GM19324 (cell line): ENCODE measurements at regions not wholly inside any gene's neighbourhood (a gene's known extent, or its start where the extent isn't known, plus 50 kb on each side); places are given as distances from the start of the nearest gene placed in this dataset.

ENCODE experiments used
- ATAC-seq: cut with Tn5 transposase; IDR thresholded peaks from one replicate; pipeline ENCODE4 v1.9.1; 2021; ENCODE audit warnings: mild to moderate bottlenecking, moderate library complexity; ENCODE audit not compliant: unreplicated experiment, low FRiP score

DNA sequence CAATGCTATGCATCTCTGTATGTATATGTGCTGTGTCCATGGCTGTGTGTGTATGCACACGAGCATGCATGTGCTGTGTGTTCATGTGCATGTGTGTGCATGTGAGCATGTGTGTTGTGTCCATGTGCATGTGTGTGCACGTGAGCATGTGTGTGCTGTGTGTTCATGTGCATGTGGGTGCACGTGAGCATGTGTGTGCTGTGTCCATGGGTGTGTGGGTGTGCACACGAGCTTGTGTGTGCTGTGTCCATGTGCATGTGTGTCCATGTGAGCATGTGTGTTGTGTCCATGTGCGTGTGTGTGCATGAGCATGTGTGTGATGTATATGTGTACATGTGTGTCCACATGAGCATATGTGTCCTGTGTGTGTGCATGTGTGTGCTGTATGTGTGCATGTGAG is 414.4 kb upstream of the SALL3 start:
- no peak for ATAC-seq

DNA sequence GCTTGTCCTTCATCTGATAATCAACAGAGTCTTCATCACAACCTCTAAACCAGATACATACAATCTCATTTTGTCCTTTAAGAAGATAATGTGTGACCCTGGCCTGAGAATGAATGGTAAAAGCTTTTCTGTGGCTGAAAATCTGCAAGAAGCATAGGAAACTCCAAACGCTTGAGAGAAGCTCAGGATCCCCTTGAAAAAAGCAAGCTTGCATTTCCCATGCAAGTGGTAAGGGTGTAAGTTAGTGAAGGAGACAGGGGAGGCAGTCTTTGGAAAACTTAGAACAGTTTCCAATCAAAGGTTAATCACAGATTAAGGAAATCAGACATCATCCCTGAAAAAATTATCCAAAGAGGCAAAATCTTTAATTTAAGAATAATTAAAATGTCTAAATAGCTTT is 413.6 kb upstream of the SALL3 start:
- no peak for ATAC-seq

DNA sequence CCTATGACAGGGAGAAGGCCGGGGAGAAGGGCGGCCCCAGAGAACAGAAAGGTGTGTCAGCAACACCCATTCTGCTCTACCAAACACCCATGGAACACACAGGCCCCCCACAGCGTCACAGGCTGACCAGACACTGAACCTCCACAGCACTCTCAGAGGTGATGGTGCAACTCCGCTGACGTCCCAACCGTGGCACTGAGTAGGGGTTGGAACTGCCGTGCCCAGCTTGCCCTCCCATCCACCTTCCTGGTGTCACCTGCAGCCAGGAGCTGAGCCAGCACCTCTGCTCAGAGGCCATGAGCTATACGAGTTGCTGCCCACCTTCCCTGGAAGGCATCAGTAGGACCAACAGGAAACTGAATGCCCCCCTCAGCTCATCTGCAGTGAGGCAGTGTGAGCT is 412.9 kb upstream of the SALL3 start:
- ATAC-seq: no peak

DNA sequence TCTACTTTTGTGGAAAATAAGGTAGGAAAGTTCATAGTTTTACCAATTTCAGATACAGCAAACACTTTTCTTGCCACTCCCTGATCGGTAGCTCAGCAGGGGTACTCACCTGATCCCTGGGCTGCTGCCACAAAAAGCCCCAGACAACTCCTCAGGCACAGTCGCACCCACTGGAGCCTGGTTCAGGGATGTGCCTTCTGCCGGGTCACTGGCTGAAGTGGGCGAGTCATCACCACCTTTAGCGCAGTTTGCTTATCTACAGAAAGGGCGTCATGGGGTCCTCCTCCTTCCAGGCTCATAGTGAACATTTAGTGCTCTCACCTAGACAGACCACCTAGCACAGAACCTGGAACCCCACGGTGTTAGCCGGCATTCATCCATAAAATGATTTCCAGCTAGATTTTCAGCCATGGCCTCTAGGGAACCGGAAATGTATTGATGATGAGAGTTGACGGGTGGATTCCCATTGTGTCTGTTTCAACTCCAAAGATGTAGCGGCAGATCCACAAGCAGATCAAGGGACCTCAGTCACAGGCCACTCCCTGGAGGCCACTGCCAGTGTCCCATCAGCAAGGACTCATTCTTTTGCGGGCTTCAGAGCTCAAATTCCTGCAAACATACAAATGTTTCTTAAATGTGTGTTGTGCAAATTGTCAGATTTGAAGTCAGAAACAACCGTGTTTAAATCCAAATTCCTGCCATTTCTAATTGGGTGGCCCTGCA is 408.4 kb upstream of the SALL3 start:
- no peak for ATAC-seq

DNA sequence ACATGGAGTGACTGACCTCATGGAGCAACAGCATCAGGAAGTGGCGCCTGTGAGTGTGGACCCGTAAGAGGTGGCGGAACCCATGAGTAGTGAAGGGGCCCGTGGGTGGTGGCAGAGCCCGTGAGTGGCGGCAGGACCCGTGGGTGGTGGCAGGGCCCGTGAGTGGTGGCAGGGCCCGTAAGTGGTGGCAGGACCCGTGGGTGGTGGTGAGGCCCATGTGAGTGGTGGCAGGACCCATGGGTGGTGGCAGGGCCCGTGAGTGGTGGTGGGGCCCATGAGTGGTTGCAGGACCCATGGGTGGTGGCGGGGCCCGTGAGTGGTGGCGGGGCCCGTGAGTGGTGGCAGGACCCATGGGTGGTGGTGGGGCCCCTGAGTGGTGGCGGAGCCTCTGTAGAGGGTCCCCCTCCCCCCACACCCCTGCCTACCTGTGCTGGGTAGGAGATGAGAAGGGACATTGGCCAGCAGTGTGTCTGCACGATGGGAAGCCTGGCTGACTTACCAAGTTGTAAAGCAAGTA is 407.7 kb upstream of the SALL3 start:
- ATAC-seq: no peak

DNA sequence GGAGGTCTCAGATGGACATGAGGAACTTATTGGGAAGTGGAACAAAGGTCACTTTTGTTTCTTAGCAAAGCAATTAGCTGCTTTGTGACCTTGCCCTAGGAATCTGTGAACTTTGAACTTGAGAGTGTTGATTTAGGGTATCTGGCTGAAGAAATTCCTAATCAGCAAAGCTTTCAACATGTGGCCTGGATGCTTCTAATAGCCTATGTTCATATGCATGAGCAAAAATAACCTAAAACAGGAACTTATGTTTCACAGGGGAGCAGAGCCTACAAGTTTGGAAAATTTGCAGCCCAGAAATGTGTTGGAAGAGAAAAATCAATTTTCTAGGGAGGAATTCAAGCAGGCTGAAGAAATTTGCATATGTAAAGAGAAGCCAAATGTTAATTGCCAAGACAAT is 405.8 kb upstream of the SALL3 start:
- no peak for ATAC-seq

DNA sequence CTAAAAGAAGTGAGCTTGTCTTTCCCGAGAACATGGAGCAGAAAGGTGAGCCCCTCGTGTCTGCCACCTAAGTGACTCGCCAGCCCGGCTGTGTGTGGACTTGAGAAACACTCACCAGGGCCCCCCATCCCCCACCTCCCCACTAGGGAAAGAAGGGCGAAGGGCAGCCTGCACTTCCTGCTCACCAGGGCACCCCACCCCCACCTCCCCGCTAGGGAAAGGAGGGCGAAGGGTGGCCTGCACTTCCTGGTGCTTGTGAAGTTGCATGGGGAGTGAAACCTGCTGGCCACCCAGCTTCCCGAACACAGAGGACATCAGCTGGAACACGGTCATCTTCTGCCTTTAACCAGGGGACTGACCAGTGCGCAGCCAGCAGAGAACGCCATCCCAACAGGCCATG is 402.7 kb upstream of the SALL3 start:
- ATAC-seq: no peak

DNA sequence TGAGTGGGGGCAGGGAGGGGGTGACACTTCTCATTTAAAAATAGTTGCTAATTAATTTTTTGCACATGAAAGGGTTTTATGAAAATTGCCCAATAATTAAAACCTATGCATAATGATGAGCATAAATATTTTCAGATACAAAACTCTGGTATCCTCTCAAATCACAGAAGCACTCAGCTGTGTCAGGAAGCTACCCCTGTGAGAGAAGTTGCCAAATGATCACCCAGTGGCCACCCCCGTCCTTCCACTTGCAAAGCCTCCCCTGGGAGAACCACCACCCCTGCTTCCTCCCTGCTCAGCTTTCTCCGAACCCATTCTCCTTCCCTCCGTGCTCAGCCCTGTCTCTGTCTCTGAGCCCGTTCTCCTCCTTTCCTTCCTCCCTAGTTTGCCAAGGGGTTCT is 400.2 kb upstream of the SALL3 start:
- ATAC-seq: no peak

DNA sequence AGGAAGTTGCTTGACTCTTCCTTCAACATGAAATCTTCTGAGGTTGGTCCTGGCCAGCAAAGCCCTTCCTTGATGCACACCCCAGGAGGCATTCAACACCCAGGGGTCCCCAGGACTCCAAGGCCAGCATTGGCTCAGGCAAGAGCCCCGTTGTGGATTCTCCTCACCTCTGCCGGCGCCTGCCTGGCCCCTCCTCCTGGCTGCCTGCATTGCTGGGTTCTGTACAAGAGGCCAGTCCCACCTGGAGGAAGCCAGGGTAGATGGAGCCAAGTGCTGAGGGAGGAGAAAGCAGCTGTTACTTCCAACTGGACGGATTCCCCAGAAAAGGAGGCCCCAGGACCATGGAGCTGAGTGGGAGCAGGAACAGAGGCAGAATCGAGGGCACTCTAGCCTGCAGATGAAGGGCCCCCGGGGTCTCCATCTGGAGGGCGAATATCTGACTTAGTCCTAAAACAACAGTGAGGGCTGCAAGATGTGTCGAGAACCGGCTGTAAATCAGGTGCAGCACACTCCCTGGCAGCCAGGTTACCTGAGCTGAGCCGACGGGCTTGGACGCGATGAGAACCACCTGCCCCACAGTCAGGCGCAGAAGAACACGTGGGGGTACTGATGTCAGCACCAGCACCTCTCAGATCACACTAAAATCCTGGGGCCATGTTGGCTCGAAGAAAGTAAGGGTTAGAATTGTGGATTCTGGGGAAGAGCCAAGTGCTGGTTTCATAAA is 399.6 kb upstream of the SALL3 start:
- ATAC-seq: no peak

DNA sequence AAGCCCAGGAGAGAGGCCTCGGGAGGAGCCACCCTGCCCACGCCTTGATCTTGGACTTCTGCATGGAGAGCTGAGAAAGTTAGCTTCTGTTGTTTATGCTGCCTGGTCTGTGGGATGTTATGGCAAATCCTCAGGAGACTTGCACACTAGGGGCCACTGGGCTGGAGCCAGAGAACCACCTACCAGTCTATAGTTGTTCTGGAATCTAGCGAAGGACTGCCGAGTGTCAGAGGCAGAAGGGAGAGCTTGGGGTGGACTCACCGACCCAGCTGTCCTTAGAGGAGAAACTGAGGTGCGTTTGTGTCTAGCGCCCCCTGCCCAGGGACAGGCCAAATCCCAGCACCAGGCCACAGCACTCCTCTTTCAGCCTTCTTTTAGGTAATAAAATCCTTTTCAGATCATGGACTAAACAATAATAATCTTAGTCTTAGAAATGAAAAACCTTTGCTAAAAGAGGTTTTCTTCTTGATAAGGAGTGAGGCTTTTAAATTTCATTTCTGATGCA is 398.7 kb upstream of the SALL3 start:
- ATAC-seq: no peak

DNA sequence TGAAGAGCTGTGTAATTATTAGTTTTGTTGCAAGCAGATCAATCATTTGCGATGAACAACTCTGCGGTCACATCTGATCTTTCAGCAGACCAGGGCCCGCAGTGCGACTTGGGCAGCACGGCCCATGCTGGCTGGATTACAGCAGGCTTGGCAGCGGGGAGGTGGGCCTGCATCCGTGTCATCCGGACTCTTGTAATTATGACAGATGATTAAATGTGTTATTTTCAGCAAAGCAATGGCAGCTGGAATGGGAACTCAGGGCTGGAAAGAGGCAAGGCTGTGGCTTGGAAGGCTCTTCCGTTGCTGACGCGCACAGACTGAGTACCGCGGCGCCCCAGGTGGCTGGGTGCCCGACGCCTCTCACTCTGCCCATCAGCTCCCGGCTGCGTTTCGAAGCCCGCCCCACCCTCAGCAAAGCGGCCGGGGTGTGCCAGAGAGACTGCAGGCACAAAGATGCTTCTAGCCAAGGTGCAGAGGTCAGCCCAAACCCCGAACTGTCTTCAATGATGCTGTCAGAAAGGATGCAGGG is 397.4 kb upstream of the SALL3 start:
- ATAC-seq: no peak

DNA sequence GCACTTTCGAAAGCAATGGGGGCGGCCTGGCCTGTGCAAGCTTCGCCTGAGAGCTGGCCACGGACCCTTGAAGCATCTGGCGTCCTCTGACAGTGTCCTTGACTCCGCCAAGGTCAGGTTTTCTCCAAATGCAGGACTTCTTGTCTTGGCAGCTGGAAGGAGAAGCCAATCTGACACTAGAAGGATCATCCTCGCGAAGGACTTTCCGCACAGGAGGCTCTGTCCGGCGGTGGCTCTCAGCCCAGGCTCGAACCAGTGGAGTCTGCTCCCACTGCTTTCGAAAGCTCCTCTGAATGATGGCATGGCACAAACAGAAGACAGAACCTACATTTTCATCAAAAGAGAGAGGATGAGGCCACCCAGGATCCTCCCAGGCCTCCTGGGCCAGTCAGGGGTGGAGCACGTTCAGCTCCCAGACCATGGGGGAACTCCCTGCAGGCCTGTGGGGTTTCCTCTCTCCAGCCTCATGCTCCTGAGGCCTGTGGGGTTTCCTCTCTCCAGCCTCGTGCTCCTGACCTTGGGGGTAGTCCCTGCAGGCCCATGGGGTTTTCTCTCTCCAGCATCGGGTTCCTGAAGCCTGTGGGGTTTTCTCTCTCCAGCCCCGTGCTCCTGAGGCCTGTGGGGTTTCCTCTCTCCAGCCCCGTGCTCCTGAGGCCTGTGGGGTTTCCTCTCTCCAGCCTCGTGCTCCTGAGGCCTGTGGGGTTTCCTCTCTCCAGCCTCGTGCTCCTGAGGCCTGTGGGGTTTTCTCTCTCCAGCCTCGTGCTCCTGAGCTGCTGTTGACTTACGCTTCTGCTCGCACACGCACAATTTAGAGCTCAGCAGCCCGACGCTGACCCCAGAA is 396.5 kb upstream of the SALL3 start:
- no peak for ATAC-seq

DNA sequence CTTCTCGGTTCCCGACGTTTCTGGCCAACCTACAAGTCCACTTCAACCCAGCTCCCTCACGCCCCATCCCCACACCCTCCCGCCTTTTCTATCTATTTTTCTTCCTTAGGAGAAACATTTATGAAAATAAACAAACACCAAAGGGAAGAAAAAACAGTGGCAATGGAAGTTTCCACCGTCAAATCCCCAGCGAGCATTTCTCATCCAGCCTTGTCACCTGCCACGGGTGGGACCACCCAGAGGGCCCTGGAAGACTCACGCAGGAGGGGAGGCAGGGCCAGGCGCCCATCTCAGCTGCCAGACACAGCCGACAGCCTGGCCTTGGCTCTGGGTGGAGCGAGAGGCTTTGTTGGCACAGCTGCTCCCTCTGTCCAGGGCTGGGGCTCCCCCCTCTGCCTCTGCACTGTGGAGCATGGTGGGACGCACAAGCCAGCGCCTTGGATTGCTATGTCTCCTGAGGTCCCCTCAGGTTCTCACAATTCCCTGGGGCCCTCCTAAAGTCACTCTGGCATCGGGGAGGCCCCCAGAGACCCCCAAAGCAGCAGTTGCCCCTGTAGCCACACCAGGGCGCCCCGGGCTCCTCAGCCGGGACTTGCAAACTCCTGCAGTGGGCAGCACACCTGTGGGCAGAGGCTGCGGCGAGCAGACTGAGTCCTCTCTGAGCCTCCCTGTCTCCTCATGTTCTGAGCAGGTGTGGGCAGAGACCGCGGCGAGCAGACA is 395.7 kb upstream of the SALL3 start:
- ATAC-seq: no peak

DNA sequence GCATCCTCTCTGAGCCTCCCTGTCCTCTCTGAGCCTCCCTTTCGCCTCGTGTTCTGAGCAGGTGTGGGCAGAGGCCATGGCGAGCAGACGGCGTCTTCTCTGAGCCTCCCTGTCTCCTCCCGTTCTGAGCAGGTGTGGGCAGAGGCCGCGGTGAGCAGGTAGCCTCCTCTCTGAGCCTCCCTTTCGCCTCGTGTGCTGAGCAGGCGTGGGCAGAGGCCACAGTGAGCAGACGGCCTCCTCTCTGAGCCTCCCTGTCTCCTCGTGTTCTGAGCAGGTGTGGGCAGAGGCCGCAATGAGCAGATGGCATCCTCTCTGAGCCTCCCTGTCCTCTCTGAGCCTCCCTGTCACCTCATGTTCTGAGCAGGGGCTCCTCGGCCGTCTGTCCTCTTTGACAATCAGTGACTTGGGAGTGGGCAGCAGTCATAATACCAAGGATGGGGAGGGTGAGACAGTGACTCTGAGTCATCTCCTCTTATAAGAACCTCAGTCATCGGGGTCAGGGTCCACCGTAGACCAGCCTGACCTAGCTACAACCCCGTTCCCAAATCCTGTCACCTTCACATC is 395.1 kb upstream of the SALL3 start:
- no peak for ATAC-seq

DNA sequence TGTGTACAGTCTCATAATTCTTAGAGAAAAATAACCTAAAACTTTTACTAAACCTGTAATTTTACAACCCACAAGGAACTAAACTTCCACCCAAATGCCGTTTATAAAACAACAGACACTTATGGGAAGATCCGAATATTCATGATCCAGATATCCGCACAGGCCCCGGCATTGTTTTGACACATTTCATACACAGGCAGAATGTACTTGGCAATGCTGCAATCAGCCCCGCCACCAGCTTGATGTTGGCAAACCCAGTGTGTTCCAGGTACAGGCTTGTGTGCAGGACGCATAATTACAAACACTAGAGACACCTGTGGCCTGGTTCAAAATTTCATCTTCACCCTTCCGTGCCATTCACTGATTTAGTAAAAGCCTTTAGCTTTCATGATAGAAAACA is 393.0 kb upstream of the SALL3 start:
- ATAC-seq: no peak

DNA sequence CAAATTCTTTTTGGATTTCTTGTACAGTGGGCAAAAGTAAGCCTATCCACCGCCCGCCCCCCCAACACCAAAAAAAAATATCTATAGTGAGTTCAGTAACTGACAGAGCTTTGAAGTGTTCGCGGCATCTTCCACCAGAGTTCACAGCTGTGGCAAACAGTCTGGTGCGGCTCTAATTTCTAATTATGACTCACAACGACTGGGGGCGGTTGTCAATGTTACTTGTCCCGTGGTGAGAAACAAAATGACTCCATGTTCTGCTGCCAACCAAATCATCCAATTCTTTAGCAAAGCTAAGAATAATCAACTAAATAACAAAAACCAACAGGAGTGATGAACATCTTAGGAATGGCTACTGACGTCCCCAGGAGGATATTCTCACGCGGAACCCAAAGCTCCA is 392.5 kb upstream of the SALL3 start:
- no peak for ATAC-seq

DNA sequence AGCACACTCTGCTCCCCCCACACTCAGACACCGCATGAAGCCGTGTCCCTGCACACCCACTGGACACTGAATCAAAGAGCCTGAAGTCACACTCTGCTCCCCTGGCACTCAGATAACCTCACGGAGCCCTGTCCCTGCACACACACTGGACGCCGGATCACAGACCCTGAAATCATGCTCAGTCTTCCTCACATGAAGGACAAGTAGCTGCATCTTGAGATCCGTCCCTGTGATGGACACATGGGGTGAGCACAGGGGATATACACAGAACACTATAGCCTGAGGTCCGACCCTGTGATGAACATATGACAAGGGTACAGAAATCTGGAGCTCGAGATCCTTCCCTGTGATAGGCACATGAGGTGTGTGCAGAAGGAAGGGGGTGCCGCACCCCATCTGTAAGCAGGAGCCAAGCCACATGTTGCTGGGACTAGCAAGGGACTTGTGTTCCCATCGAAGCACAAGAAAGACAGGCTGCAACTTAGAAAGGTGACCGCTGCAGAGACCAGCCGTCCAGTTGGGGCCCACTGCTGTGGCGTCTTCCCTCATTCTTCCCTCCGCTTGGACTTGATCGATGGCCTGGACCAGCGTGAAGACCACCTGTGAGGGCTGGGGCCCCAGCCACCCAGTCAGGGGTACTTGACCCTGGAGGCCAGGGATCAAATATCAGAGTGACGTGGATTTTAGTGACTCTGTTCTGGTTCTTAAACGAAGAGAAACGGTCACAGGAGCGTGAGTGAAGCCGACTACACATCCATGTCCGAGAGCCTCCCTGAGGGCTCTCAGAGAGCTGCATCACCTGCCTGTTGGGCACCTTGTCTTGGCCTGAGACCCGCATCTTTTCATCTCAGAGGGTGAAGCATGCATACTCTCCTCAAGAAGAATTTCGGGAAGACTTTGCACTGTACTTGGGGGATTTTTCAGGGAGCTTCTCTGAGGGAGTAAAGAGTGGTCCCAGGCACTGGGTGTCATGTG is 391.7 kb upstream of the SALL3 start:
- ATAC-seq: no peak

DNA sequence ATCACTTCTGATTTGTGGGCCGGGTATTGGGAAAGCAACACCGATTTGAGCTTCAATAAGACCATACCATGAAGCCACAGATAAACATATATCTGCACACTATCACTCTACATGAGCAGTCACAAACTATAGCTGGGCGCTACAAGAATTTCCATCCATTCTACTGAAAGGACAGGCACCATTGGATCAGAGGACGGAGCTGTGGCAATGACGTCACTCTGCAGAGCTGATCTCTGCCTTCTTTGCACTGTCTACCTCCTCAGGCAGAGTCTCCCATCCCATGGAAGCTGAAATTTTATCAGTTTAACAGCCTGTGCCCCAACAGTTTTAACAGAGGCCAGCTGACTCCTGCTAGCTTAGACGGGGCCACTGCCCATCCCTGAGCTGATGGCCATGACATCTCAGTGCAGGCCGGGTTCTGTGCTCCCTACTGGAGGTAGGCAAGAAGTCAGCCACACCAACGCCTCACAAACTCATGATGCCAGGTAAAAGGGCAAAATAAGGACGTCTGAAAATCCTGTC is 389.6 kb upstream of the SALL3 start:
- ATAC-seq: no peak
